Dermis blood vessel endothelial cell (primary cell): ENCODE measurements at regions not wholly inside any gene's neighbourhood (a gene's known extent, or its start where the extent isn't known, plus 50 kb on each side); places are given as distances from the start of the nearest gene placed in this dataset.

Source experiments
- DNase-seq: peaks from one replicate; pipeline ENCODE4 v3.0.0; 2010

- DNase-seq, result no peak
These were observed 569.2 kb downstream of the VRK1 start for GRCh38 chr14:97366400-97366799.

- DNase-seq, result no peak
These were observed 570.1 kb downstream of the VRK1 start for GRCh38 chr14:97367278-97367677.

GRCh38 chr14:97368049-97368448 lies 570.9 kb downstream of the VRK1 start:
- DNase-seq, result no peak

GRCh38 chr14:97368900-97369564 lies 571.9 kb downstream of the VRK1 start:
- DNase-seq, result no peak

GRCh38 chr14:97369901-97370300 lies 572.7 kb downstream of the VRK1 start:
- DNase-seq, result no peak

- no peak for DNase-seq
These were observed 579.1 kb downstream of the VRK1 start for GRCh38 chr14:97376310-97376709.

GRCh38 chr14:97377550-97377949 lies 580.4 kb downstream of the VRK1 start:
- no peak for DNase-seq

- no peak for DNase-seq
These were observed 581.9 kb downstream of the VRK1 start for GRCh38 chr14:97379091-97379531.

GRCh38 chr14:97380539-97380941 lies 583.4 kb downstream of the VRK1 start:
- no peak for DNase-seq

- no peak for DNase-seq
These were observed 584.1 kb downstream of the VRK1 start for GRCh38 chr14:97381309-97381708.

GRCh38 chr14:97382616-97383226 lies 585.5 kb downstream of the VRK1 start:
- no peak for DNase-seq

GRCh38 chr14:97385727-97386126 lies 588.5 kb downstream of the VRK1 start:
- no peak for DNase-seq

- DNase-seq, result no peak
These were observed 590.2 kb downstream of the VRK1 start for GRCh38 chr14:97387252-97387874.

- DNase-seq, result no peak
These were observed 591.2 kb downstream of the VRK1 start for GRCh38 chr14:97388408-97388807.

- DNase-seq, result no peak
These were observed 593.0 kb downstream of the VRK1 start for GRCh38 chr14:97390096-97390724.

- DNase-seq, result no peak
These were observed 596.1 kb downstream of the VRK1 start for GRCh38 chr14:97393244-97393643.

- no peak for DNase-seq
These were observed 597.9 kb downstream of the VRK1 start for GRCh38 chr14:97395068-97395467.

GRCh38 chr14:97401714-97402113 lies 604.5 kb downstream of the VRK1 start:
- no peak for DNase-seq

GRCh38 chr14:97402279-97402678 lies 605.1 kb downstream of the VRK1 start:
- no peak for DNase-seq

- DNase-seq, result no peak
These were observed 610.7 kb downstream of the VRK1 start for GRCh38 chr14:97407701-97408407.

- DNase-seq, result no peak
These were observed 611.3 kb downstream of the VRK1 start for GRCh38 chr14:97408503-97408902.

- DNase-seq, result no peak
These were observed 612.0 kb downstream of the VRK1 start for GRCh38 chr14:97408937-97409815.
